ENCODE measurements at regions not wholly inside any gene's neighbourhood (a gene's known extent, or its start where the extent isn't known, plus 50 kb on each side); places are given as distances from the start of the nearest gene placed in this dataset.
A peak's percentile ranks its signal among the peaks of the same experiment; 100 is the strongest.
"Not testable (repeated sequence)": the region's sequence is repeated elsewhere in the genome, so short reads cannot be mapped to it uniquely, and the experiment has no call there.

DNA sequence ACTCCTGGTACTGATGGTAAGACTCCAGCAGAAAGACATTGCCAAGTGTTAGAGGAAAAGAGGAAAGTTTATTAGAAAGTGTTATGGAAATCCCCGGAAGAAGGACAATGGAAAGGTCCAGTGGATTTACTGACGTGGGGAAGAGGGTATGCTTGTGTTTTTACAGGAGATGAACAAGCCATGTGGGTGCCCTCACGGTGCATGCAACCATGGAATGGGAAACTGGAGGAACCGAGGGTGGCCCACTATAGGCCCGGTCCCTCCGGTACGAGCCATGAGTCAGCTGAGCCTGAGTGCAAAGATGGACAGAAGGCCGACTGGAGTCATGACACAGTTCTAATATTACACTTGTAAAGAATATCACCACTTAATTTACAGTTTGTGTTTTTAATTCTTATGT, 123.3 kb upstream of the ZCCHC13 start:
- DNase-seq (ENCODE audit: low spot score) = no peak

DNA sequence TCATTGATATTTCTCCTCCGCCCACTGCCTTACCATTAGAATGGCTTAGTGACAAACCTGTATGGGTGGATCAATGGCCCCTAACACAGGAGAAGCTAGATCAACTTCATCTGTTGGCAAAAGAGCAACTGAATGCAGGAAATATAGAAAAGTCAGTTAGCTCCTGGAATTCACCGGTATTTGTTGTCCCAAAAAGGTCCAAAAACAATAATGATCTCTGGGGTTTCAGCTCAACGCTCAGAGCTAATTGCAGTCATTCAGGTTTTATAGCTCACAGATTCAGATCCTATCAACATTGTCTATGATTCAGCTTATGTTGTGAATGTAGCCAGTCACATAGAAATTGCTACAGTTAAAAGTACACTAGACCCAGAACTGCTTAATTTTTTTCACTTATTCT, 124.0 kb upstream of the ZCCHC13 start:
- DNase-seq (ENCODE audit: low spot score) = no peak

DNA sequence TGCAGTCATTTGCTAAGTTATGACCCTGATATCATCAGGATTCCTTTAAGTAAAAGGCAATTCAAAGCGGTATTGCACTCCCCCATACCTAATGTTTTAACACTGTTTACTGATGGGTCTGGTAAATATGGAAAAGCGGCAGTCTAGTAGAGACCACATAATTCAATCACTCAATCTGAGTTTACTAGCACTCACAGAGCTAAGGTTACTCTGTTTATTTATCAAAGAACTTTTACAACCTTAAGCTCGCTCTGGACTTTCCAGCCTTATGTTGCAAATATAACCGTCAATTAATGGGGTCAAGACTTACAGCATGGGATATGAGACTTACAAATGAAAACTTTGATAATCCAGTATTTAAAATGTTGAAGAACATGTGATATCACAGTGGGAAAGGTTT, 124.5 kb upstream of the ZCCHC13 start:
- DNase-seq (ENCODE audit: low spot score) = no peak

DNA sequence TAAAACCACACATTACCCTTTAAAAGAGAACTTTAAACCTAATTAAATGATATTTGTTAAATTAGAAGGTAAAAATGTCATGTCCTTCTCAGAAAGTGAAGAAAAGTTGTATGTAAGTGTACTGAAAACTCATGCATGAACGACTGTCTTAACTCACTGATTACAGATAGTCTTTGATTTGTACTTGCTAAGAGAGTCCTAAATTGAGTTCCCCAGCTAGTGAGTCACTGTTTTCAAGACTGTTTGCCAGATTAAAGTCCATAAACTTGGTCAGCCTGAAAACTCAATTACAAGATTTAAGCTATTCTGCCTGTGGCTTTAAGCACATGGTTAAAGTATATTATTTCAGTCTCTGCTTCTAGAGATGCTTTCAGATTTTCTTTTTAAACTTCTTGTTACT, 124.9 kb upstream of the ZCCHC13 start:
- DNase-seq (ENCODE audit: low spot score) = no peak

DNA sequence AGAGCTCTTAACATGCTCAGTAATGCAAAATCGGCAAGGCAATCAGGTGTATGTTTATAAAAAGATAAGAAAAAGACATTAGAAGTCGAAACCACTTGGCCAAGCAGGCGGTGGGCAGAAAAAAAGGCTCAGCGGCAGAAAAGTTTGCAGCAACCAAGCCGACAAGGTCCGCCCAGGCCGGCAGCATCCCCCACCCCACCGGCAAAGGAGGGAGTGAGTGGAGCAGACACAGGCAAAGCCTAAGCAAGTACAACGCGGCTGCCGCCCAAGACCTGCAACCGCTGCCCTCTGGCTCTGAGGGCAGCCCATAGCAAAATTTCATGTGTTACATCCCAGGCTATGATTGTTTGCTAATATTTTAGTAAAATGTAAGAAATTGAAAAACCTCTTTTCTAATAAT, 125.4 kb upstream of the ZCCHC13 start:
- DNase-seq (ENCODE audit: low spot score) = peak; percentile 63

DNA sequence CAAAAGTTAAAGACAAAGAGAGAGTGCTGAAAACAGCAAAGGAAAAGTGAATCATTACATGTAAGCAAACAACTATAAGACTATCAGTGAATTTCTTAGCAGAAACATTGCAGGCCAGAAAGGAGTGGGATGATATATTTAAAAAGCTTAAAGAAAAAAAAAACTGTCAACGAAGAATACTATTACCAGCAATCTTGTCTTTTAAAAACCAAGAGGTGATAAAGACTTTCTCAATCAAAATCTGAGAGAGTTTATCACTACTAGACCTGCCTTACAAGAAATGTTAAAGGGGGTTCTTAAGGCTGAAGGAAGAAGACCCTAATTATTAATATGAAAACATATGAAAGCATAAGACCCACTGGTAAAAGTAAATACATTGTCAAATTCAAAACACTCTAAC, 132.5 kb upstream of the ZCCHC13 start:
- no peak for DNase-seq (ENCODE audit: low spot score)

DNA sequence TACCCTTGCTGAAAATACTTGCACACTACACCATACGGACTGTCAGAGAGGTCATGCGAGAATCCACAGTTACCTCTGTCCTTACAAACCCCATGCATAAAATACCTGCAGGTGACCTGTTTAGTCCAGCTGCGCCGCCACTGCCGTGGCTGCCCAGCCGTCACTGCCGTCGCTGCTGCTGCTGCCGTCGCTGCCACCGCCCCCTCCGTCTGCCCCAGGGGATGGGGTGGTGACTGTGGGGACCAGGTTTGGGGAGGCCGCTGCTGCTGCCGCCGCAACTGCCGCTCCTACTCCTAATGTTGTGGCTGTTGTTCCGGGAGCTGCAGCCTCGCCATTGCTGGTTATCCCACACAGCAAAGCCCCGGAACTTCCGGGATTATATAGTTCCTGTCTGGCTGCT, 141.8 kb upstream of the ZCCHC13 start:
- no peak for DNase-seq (ENCODE audit: low spot score)

DNA sequence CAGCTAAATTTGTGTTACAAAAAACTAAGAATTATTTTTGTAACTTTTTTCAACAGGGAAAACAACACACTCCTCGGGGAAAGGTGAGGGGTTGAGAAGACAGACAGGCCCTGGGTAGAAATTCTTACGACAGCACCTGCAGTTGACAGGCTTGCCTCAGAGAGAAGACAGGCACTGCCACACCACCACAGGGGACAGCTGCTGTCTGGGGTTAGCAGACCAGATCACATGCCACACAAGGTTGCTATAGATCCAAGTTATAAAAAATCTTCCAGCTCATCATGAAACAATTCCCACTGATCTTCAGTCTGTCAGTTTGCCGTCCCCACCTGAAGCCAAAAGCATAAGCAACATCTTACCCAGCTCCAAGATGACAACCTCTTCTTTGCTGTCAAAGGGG, 143.2 kb upstream of the ZCCHC13 start:
- no peak for DNase-seq (ENCODE audit: low spot score)

DNA sequence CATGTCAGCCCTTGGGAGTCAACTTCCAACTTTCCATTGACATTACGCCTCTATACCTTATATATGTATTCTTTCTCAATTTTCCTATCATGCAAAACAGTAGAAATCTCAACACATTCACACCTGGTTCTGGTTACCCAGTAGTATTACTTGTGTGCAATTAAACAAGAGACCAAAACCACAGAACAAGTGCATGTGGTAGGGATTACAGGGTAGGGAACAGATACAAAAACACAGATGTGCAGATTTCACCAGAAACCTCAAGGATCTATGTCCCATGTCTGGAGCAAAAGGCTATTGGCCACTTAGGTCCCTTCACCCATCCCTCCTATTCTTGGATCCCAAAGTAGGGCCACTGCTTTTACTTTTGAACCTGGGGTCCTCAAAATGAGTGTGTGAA, 143.6 kb upstream of the ZCCHC13 start:
- no peak for DNase-seq (ENCODE audit: low spot score)

DNA sequence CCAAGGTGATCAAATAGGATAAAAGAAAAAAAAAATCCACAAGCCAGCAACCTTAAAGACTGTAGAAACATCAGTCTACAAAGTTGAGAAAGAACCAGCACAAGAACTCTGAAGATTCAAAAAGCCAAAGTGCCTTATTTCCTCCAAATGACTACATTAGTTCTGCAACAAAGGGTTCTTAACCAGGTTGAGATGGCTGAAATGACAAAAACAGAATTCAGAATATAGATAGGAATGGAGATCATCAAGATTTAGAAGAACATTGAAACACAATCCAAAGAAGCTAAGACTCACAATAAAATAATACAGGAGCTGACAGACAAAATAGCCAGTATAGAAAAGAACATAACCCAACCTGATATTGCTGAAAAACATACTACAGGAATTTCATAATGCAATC, 156.5 kb upstream of the ZCCHC13 start:
- no peak for DNase-seq (ENCODE audit: low spot score)

DNA sequence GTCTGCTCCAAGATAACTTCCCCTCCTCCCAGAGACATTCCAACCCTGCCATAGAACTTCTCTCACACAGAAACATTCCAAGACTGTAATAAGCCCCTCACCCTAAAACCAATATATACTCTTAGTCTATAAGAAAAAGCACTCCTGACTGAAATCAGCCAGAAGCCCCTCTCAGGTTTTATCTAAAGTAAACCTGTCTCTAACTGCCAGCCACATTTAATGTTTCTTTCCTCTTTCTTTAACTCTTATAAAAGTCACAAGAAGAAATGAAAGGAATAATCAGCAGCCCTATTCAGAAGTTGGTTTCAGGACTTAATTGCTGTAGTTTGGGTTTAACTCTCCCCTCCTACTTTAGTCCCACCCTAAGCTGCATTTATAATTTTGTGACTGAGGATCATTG, 165.0 kb upstream of the ZCCHC13 start:
- no peak for DNase-seq (ENCODE audit: low spot score)

DNA sequence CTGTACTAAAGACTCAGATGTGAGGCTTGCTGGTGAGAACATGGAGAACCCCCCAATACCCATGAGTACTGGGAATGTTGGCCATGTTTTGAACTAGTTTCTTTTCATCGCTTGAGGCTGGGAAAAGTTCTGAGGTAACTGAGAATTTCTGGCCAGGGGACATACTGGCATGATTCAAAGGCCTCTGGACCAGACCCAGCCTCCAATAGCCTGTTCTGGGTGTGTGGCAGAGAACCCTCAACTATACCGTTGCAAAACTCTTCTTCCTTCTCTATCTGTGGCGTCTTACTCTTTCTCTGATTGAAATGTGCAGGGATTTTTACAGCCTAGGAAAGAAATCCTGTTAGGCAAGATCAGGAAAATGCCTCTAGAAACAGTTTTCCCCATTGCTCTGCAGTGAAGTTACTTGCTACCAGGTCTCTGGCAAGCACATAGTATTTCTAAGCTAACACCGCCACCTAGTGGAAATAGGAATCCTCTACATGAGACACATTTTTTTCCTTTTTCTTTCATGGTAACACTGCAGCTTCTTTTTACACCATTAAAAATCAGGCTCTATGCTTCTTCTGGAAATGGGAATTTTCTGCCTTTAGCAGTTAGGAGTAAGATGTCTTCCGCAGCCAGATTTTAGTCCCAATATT, 170.7 kb upstream of the ZCCHC13 start:
- no peak for DNase-seq (ENCODE audit: low spot score)

DNA sequence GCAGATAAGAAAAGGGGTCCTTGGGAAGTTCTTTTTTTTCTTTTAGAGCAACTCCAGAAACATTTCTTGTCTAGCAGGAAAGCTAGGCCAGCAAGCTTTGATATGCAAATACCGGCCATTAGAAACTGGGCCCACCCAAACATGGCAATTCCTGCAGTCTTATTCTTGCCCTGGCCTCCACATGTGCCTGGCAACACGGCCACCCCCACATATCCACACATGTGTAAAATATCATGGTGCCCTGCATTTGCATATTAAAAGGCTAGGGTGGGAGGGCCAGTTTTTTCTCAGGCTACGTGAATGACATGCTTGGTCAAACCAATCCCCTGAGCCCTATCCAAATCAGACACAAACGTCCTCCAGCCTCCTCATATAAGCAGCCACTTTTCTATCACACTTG, 171.7 kb upstream of the ZCCHC13 start:
- no peak for DNase-seq (ENCODE audit: low spot score)

DNA sequence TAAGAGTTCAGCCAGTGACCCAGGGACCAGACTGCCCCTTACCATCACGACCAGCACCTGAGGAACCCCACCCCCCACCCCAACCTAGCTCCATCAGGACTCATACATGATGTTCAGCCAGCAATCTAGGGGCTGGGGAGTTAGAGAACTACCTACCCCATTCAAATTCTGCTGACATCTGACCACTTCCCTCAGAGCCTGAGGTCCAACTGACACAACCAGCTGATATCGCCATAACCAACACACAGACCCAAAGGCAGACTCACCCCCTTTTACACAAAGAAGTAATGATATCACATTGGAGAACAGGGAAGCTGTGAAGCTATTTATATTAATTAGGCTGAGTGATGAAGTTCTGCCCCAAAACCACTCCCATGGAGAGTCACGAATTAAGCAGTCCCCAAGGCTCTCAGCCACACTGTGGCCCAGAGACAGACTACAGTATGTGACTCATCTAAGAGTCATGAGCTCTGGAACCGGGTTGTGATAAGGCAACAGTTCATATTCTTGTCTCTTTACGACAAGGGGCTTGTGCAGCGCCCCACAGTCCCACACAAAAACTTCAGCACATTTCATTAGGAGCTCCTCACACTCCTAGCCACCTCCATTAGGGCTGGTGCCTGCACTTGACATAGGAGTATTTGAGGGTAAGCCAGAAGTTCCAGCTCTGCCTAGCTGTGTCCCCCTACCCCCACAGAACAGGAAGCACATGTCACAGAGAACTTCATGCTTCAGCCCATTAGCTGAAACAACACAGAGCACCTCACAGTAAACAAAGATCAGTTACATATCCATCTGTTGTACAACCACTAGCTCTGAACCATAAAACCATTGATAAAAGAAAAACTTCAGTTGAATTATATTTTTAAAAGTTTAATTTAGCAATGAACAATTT, 184.7 kb upstream of the ZCCHC13 start:
- DNase-seq (ENCODE audit: low spot score) = no peak

DNA sequence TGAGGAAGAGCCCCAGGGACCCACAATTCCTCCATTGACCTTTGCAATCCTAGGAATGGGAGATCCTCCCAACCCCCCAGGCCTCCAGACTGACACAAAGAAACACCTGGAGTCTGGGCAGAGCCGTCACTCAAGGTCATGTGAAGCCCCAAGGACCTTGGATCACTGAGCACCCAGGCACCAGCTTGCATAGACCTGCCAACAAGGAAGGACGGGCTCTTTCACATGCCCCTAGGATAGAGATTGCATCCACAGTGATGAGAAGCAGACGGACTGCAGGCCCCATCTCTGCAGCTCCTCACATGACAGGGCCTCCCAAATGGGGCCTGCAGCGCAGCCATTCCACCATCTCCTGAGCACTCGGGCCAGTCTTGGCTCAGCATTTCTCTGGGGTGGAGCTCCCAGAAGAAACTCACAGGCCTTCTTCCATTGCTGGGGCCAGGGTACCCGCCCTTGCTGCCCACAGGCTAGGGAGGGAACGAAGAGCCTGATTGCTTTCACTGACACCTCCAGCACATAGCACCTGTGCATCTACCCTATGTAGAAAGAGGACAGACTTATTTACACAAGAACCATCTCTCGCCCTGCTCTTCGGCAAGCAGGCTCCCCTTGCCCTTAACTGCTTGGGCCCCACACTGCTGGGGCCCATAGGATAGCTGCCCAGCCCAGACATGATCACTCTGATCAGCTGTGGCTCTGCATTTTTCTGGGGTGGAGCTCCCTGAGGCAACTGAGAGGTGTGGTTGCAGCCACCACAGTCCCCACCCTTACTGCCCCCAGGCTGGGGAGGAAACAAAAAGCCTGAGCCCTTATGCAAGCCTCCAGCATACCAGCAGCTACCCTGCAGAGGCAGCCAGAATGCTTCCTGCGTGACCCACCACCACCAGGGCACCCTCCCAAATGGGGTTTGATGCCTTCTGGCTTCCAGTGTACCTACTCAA, 185.7 kb upstream of the ZCCHC13 start:
- DNase-seq (ENCODE audit: low spot score) = no peak

DNA sequence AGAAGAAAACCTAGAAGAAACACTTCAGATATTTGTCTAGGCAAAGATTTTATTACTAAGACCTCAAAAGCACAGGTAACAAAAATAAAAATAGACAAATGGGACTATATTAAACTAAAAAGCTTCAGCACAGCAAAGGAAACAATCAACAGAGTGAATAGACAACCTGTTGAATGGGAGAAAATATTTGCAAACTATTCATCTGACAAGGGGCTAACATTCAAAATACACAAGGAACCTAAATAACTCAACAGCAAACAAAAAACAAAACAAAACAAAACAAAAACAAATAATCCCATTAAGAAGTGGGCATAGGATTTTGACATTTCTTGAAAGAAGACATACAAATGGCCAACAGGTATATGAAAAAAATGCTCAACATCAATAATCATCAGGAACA, 192.7 kb upstream of the ZCCHC13 start:
- no peak for DNase-seq (ENCODE audit: low spot score)

DNA sequence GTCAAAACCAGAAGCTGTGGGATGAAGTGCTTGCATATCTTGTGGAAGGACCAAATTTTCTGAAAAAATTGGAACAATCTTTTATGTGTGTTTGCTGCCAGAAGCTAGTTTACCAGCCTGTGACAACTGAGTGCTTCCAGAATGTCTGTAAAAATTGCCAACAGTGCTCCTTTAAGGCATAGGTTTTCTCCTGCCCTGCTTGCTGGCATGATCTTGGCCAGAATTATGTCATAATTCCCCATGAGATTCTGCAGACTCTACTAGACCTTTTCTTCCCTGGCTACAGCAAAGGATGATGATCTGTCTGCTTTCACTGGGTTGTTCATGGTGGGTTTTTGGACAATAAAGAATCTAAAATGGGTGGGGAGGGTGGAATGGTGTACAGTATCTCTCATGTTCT, 196.3 kb upstream of the ZCCHC13 start:
- DNase-seq (ENCODE audit: low spot score) = no peak

DNA sequence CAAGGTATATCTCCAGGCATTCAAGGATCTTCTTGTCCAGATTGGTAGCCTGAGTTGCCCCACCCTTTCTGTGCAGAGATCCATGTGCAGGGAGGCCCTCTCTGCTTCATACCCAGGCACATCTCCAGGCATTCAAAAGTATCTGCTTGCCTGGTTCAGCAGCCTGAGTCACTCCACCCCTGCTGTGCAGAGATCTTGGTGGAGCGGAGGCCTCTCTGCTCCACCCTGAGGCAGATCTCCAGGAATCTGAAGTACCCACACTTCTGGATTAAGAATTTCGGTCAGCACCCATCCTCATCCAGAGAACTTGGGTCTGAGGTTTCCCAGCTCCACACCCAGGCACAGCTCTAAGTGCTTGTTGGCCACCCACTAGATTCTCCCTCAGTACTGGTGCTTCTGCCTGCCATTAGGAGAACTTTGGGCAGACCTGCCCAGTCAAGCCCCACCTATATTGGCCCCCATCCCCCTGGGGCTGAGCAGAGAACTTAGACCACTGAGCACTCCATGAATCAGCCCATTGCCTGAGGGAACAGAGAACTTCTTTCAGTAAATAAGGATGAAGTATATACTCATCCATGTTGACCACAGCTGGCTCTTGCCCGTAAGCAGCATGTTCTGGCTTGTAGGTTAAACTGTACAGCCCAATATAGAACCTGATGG, 199.5 kb upstream of the ZCCHC13 start:
- no peak for DNase-seq (ENCODE audit: low spot score)

DNA sequence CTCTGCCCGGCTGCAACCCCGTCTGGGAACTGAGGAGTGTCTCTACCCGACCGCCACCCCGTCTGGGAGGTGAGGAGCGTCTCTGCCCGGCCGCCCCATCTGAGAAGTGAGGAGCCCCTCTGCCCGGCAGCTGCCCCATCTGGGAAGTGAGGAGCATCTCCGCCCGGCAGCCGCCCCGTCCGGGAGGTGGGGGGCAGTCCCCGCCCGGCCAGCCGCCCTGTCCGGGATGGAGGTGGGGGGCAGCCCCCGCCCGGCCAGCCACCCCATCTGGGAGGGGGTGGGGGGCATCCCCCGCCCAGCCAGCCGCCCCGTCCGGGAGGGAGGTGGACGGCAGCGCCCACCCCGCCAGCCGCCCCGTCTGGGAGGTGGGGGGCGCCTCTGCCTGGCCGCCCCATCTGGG, 205.6 kb upstream of the ZCCHC13 start:
- not testable (repeated sequence) for DNase-seq (ENCODE audit: low spot score)

DNA sequence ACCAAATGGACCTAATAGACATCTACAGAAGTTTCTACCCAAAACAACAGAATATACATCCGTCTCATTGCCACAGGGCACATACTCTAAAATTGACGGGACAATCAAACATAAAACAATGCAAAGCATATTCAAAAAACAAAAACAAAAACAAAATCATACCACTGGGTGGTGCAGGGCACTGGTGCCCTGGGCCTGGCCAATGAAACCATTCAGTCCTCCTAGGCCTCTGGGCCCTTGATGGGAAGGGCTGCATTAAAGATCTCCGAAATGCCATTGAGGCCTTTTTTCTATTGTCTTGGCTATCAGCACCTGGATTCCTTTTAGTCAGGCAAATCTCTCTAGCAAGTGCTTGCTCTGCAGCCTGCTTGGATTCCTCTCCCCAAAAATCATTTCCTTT, 213.9 kb upstream of the ZCCHC13 start:
- DNase-seq (ENCODE audit: low spot score) = no peak

DNA sequence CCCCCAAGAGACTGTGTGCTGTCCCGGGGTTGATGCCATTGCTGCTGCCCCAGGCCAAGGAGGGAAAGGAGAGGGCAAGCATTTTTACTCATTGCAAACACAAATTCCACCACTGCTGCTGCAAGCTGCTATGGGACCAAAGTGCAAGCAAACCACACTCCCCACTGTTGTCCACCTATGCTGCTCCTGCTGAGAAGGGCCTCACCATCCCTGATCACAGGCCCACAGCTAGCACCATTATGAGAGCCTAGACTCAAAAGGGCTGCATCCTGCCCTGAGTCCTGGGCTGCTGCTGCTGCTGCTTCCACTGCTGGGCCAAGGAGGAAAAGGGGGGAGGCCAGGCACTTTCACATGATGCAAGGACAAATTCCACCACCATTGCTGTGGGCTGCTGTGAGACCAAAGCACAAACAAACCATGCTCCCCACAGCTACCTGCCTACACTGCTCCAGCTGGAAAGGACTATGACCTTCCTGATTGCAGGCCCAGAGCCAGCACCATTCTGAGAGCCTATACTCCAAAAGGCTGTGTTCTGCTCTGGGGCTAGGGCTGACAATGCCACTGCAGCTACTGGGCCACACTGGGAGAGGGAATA, 218.2 kb upstream of the ZCCHC13 start:
- DNase-seq (ENCODE audit: low spot score) = no peak

DNA sequence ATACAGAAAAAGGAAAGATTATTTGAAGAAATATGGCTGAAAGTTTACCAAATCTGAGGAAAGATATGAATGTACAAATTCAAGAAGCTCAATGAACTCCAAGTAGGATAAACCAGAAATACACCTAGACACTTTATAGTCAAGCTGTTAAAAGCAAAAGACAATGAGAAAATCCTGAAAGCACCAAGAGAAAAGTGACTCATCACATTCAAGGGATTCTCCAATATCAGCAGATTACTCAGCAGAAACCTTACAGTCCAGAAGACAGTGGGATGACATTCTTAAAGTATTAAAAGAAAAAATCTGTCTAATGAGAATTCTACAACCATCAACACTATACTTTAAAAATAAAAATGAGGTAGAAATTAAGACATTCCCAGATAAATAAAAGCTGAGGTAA, 223.8 kb upstream of the ZCCHC13 start:
- DNase-seq (ENCODE audit: low spot score) = no peak

Data from ecto neural progenitor cell (in vitro differentiated cells).